Smooth muscle cell (in vitro differentiated cells): ENCODE measurements at regions not wholly inside any gene's neighbourhood (a gene's known extent, or its start where the extent isn't known, plus 50 kb on each side); places are given as distances from the start of the nearest gene placed in this dataset.

Source experiments
- DNase-seq: peaks from one replicate; lab custom pipeline; 2025; ENCODE audit not compliant: unreplicated experiment; lab: John Stamatoyannopoulos, UW
- H2AFZ ChIP-seq: fragments of 200-600 bp; sonication (generic); 2 replicates; pipeline ENCODE4 v1.6.0; 2016; ENCODE audit warnings: antibody characterized with exemption, low read depth, mild to moderate bottlenecking
- H3F3A ChIP-seq: fragments of 200-600 bp; sonication (generic); 2 replicates; pipeline ENCODE4 v1.6.0; 2017; ENCODE audit warnings: antibody characterized with exemption, low read depth
- H3K27ac ChIP-seq: fragments of 200-600 bp; sonication (generic); 2 replicates; pipeline ENCODE4 v1.5.1; 2016; ENCODE audit warnings: low read depth, mild to moderate bottlenecking
- H3K27me3 ChIP-seq: fragments of 200-600 bp; sonication (generic); 2 replicates; pipeline ENCODE4 v1.6.1; 2016; ENCODE audit warnings: low read depth, mild to moderate bottlenecking
- H3K36me3 ChIP-seq: fragments of 200-600 bp; sonication (generic); 2 replicates; pipeline ENCODE4 v1.5.1; 2016; ENCODE audit warnings: low read depth
- H3K4me1 ChIP-seq: fragments of 200-600 bp; sonication (generic); 2 replicates; pipeline ENCODE4 v1.5.1; 2016; ENCODE audit warnings: low read depth
- H3K4me2 ChIP-seq: fragments of 200-600 bp; sonication (generic); 2 replicates; pipeline ENCODE4 v1.6.0; 2016; ENCODE audit warnings: mild to moderate bottlenecking
- H3K4me3 ChIP-seq: fragments of 200-600 bp; sonication (generic); 2 replicates; pipeline ENCODE4 v1.5.1; 2016; ENCODE audit warnings: mild to moderate bottlenecking
- H3K79me2 ChIP-seq: fragments of 200-600 bp; sonication (generic); 2 replicates; pipeline ENCODE4 v1.6.0; 2016; ENCODE audit warnings: low read depth, mild to moderate bottlenecking
- H3K9ac ChIP-seq: fragments of 200-600 bp; sonication (generic); 2 replicates; pipeline ENCODE4 v1.6.0; 2016; ENCODE audit warnings: low read depth
- H3K9me3 ChIP-seq: fragments of 200-600 bp; sonication (generic); replicated peaks from 2 replicates; pipeline ENCODE4 v1.5.1; 2016; ENCODE audit warnings: low read depth
- H4K20me1 ChIP-seq: fragments of 200-600 bp; sonication (generic); 2 replicates; pipeline ENCODE4 v1.6.0; 2016; ENCODE audit warnings: low read depth
- WGBS: methylation state at CpG from one replicate; pipeline ENCODE4 v1.1.7; 2016; ENCODE audit warnings: low lambda C conversion rate; 5-methylcytosine and 5-hydroxymethylcytosine counted together
- TF ChIP-seq, protein P1 (sequence below): fragments of 200-600 bp; sonication (generic); IDR thresholded peaks from 2 replicates; pipeline ENCODE4 v1.5.1; 2017; ENCODE audit warnings: borderline replicate concordance, mild to moderate bottlenecking, antibody characterized with exemption; ENCODE audit not compliant: insufficient read depth, poor library complexity, severe bottlenecking

DNA sequence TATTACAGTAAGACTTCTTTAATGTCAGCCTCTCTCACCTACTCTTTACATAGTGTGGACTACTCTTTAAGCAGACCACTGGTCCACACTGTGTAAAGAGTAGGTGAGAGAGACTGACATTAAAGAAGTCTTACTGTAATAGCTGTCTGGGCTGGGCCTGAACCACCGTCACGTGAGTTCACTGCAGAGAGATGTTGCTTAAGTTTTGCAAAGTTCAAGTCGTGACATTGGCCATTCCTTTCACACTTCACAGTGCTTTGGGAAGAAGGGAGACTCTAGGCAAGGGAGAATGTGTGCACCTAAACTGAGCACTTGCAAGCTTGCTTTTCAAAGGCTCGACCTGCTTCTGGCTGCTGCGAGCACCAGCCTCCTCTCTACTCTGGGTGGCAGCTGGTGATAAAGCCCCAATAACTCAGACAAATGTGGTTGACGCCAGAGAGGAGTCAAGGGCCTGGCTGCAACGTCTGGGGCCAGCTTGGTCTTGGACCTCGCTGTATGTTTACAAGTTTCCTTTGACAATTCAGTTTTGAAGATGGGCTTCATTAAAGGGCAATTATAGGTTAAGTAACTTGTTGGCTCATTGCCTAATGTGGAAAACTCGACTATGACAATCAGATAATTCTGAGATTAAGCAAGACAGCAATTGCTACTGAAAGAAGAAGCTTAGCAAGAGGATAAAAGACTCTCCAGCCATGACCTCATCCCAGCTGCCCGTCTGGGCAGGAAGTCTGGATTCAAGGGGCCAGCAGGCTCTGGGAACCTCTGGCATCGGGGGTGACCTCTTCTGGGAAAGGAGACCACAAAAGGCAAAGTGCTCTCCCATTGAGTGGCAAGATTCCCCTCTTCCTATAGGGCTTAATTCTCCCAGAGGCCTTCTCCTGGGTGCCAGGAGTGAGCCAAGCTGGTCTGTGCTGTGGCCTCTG lies 242.1 kb upstream of the TLE3 start:
- Histone ChIP-seq H3K4me3 (no peak overlapping the region), H3K36me3 (no peaks in the 10 kb centered on the region), H3K79me2 (no peaks in the 10 kb centered on the region), H3K9ac (peak overlapping the region; percentile 54), H3K27ac (peak overlapping the region; percentile 91), H3F3A (peaks cover 26% of the 10 kb centered on the region), H3K4me1 (no peaks in the 10 kb centered on the region), H2AFZ (no peak overlapping the region), H3K4me2 (peak overlapping the region; percentile 60), H3K27me3 (no peaks in the 10 kb centered on the region), H3K9me3 (peaks cover under 1% of the 10 kb centered on the region), H4K20me1 (no peaks in the 10 kb centered on the region)
- DNase-seq: no peak
- TF ChIP-seq, protein P1, sequence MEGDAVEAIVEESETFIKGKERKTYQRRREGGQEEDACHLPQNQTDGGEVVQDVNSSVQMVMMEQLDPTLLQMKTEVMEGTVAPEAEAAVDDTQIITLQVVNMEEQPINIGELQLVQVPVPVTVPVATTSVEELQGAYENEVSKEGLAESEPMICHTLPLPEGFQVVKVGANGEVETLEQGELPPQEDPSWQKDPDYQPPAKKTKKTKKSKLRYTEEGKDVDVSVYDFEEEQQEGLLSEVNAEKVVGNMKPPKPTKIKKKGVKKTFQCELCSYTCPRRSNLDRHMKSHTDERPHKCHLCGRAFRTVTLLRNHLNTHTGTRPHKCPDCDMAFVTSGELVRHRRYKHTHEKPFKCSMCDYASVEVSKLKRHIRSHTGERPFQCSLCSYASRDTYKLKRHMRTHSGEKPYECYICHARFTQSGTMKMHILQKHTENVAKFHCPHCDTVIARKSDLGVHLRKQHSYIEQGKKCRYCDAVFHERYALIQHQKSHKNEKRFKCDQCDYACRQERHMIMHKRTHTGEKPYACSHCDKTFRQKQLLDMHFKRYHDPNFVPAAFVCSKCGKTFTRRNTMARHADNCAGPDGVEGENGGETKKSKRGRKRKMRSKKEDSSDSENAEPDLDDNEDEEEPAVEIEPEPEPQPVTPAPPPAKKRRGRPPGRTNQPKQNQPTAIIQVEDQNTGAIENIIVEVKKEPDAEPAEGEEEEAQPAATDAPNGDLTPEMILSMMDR: no peak
- WGBS: 9% methylated on average over 11 of the region's 11 CpGs

DNA sequence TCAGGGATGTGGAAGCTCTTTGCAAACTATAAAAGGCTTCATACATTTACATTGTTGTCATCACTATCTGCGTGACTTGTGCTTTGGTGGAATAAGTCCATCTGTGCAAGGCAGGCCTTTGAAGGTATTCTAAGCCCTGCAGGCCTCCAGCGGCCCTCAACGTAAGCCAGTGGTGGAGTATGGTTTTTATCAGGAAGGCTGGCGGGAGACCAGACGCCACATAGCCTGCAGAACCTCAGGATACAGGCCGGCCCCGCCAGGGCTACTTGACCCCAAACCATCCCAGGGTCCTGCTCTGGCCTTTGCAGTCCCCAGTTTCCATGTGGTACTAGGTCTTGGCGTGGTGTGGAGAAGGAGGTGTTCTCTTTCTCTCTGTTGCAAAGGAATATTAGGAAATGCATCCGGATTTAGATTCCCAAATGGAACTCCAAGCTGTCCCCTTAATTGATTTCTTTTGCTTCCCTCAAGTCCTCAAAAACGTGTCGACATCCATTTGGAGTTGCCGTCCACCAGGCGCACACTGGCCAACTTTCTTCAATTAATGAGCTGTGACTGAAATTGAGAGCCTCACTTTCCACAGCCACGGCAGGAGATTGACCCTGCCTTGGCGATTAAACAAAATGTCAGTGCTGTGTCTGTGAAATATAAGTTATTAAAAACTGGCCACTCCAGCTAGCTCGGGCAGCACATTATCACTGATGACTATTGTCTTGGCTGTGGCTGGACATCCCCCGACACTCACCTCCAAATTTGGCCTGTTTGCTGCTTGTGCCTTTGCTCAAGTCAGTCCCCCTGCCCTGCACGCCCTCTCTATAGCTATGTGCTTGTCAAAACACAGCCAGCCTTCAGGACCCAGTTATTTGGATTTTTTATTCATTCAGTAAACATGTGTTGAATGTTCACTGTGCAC lies 239.8 kb upstream of the TLE3 start:
- no peak overlapping the region for H3K4me3 ChIP-seq
- WGBS: 31% methylated on average over 18 of the region's 18 CpGs
- no peaks in the 10 kb centered on the region for H3K27me3 ChIP-seq
- H3K9ac ChIP-seq: no peak overlapping the region
- no peaks in the 10 kb centered on the region for H3K79me2 ChIP-seq
- no peak overlapping the region for H3K4me2 ChIP-seq
- H2AFZ ChIP-seq: no peak overlapping the region
- no peaks in the 10 kb centered on the region for H4K20me1 ChIP-seq
- H3F3A ChIP-seq: peaks cover 24% of the 10 kb centered on the region
- TF ChIP-seq, protein P1: no peak
- peak overlapping the region; percentile 7 for H3K27ac ChIP-seq
- no peak for DNase-seq
- no peaks in the 10 kb centered on the region for H3K4me1 ChIP-seq
- peaks cover 19% of the 10 kb centered on the region for H3K9me3 ChIP-seq
- H3K36me3 ChIP-seq: no peaks in the 10 kb centered on the region

DNA sequence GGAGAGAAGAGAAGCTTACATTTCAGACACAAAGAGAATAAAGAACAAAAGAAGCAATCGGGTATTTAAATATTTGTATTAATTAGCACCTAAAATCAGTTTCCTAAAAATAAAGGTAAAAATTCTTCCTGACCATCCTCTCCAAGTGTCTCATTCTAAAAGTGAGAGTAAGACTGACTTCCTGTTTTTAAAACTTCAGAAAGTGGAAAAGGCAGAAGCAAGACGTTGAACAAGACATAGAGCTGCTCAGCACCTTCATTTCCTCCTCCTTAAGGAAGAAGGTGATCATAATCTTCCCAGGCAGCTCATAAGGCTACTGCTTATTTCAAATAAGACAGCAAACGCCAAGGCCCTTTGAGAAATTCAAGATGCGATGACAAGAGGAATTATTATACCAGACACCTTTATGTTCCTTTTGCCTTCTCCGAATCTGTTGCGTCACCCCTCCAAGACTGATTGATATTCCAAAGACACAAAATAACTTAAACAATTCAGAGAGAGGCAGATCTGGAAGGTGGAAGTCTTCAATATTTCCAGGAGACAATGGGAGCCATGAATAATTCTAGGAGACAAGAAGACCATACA lies 238.8 kb upstream of the TLE3 start:
- H3K4me1 ChIP-seq: no peaks in the 10 kb centered on the region

More for the DNA sequence above, 238.8 kb upstream of the TLE3 start:
- Histone ChIP-seq H3K9me3 (peaks cover 19% of the 10 kb centered on the region), H2AFZ (no peak overlapping the region), H4K20me1 (no peaks in the 10 kb centered on the region), H3F3A (peaks cover 16% of the 10 kb centered on the region), H3K79me2 (no peaks in the 10 kb centered on the region), H3K9ac (no peak overlapping the region), H3K27ac (peak overlapping the region; percentile 7), H3K36me3 (no peaks in the 10 kb centered on the region), H3K4me2 (no peak overlapping the region), H3K4me3 (no peak overlapping the region), H3K27me3 (no peaks in the 10 kb centered on the region)
- WGBS: 77% methylated on average over 6 of the region's 6 CpGs
- DNase-seq: no peak
- TF ChIP-seq, protein P1: no peak
